ENCODE measurements at regions not wholly inside any gene's neighbourhood (a gene's known extent, or its start where the extent isn't known, plus 50 kb on each side); places are given as distances from the start of the nearest gene placed in this dataset.

- TF ChIP-seq FOXA1 (IDR thresholded peaks at IDR 0.05): no peak
- no peak for TF ChIP-seq YY1 (IDR thresholded peaks at IDR 0.05)
- TF ChIP-seq, protein P1, sequence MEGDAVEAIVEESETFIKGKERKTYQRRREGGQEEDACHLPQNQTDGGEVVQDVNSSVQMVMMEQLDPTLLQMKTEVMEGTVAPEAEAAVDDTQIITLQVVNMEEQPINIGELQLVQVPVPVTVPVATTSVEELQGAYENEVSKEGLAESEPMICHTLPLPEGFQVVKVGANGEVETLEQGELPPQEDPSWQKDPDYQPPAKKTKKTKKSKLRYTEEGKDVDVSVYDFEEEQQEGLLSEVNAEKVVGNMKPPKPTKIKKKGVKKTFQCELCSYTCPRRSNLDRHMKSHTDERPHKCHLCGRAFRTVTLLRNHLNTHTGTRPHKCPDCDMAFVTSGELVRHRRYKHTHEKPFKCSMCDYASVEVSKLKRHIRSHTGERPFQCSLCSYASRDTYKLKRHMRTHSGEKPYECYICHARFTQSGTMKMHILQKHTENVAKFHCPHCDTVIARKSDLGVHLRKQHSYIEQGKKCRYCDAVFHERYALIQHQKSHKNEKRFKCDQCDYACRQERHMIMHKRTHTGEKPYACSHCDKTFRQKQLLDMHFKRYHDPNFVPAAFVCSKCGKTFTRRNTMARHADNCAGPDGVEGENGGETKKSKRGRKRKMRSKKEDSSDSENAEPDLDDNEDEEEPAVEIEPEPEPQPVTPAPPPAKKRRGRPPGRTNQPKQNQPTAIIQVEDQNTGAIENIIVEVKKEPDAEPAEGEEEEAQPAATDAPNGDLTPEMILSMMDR (IDR thresholded peaks at IDR 0.05; ENCODE audit: low read depth, low read length, missing input control): no peak
- TF ChIP-seq TAF1 (conservative IDR thresholded peaks at IDR 0.05): no peak
- TF ChIP-seq SP1 (IDR thresholded peaks at IDR 0.05): no peak
- TF ChIP-seq FOXA2 (IDR thresholded peaks at IDR 0.05): no peak
- TF ChIP-seq NR2F2 (IDR thresholded peaks at IDR 0.05): no peak
- TF ChIP-seq HNF4A (conservative IDR thresholded peaks at IDR 0.05): no peak
- TF ChIP-seq, protein P2, sequence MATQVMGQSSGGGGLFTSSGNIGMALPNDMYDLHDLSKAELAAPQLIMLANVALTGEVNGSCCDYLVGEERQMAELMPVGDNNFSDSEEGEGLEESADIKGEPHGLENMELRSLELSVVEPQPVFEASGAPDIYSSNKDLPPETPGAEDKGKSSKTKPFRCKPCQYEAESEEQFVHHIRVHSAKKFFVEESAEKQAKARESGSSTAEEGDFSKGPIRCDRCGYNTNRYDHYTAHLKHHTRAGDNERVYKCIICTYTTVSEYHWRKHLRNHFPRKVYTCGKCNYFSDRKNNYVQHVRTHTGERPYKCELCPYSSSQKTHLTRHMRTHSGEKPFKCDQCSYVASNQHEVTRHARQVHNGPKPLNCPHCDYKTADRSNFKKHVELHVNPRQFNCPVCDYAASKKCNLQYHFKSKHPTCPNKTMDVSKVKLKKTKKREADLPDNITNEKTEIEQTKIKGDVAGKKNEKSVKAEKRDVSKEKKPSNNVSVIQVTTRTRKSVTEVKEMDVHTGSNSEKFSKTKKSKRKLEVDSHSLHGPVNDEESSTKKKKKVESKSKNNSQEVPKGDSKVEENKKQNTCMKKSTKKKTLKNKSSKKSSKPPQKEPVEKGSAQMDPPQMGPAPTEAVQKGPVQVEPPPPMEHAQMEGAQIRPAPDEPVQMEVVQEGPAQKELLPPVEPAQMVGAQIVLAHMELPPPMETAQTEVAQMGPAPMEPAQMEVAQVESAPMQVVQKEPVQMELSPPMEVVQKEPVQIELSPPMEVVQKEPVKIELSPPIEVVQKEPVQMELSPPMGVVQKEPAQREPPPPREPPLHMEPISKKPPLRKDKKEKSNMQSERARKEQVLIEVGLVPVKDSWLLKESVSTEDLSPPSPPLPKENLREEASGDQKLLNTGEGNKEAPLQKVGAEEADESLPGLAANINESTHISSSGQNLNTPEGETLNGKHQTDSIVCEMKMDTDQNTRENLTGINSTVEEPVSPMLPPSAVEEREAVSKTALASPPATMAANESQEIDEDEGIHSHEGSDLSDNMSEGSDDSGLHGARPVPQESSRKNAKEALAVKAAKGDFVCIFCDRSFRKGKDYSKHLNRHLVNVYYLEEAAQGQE (IDR thresholded peaks at IDR 0.05): no peak
- TF ChIP-seq RXRA (IDR thresholded peaks at IDR 0.05): no peak
- TF ChIP-seq, protein P3, sequence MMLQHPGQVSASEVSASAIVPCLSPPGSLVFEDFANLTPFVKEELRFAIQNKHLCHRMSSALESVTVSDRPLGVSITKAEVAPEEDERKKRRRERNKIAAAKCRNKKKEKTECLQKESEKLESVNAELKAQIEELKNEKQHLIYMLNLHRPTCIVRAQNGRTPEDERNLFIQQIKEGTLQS (IDR thresholded peaks at IDR 0.05): no peak
- no peak for TF ChIP-seq JUND (IDR thresholded peaks at IDR 0.05)
- TF ChIP-seq RAD21 (IDR thresholded peaks at IDR 0.05): no peak
- no peak for TF ChIP-seq HNF4G (IDR thresholded peaks at IDR 0.05)
- TF ChIP-seq, protein P4, sequence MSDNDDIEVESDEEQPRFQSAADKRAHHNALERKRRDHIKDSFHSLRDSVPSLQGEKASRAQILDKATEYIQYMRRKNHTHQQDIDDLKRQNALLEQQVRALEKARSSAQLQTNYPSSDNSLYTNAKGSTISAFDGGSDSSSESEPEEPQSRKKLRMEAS (IDR thresholded peaks at IDR 0.05): no peak
- TF ChIP-seq GABPA (IDR thresholded peaks at IDR 0.05 in 1 of 2, conservative IDR thresholded peaks at IDR 0.05 in 1 of 2): no peak
- TF ChIP-seq EGR1 (IDR thresholded peaks at IDR 0.05; ENCODE audit: low read depth in 2 of 2): no peak
- Histone ChIP-seq H3K27me3 (ENCODE audit: control insufficient read depth in 4 of 4, insufficient read depth in 4 of 4, low read length in 3 of 4) (no peaks in the 10 kb centered on the region), H3K4me1 (ENCODE audit: control insufficient read depth in 4 of 4, insufficient read depth in 4 of 4, low read length in 3 of 4) (no peaks in the 10 kb centered on the region), H3K27ac (ENCODE audit: low read depth in 1 of 2, low read length in 2 of 2) (no peak overlapping the region), H3K9ac (ENCODE audit: low read depth in 1 of 2, low read length in 2 of 2) (no peak overlapping the region), H3K4me3 (ENCODE audit: low read depth in 1 of 3, low read length in 3 of 3) (no peak overlapping the region), H3K36me3 (ENCODE audit: control insufficient read depth in 4 of 4, insufficient read depth in 3 of 4, low read depth in 1 of 4, low read length in 3 of 4) (no peaks in the 10 kb centered on the region), H3K9me3 (ENCODE audit: control insufficient read depth in 4 of 4, low read length in 3 of 4) (no peaks in the 10 kb centered on the region)
- DNase-seq (ENCODE audit: low spot score): no peak
- WGBS: 83% methylated on average over 4 of the region's 4 CpGs
Observed at GRCh38 chr5:109630093-109630492, 59.6 kb upstream of the MAN2A1 start.

DNA sequence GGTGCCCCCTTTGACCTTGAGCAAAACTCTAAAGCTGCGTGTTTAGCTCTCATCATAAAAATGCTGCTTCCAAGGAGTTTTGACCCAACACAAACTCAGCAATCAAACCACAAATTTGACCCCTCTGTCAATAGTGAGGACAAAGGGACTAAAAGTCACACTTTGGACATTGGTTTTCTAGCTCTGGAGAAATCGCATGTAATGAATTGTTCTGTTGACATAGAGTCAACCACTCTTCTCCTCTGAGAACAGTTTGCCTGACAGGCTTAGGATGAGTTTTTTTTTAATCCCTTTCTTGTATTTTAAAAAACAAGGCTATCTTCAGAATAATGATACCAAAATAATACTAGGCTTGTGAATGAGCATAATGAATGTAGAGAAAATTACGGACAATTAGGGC is 61.1 kb upstream of the MAN2A1 start:
- DNase-seq (ENCODE audit: low spot score): no peak
- no peak overlapping the region for H3K9ac ChIP-seq (ENCODE audit: low read depth in 1 of 2, low read length in 2 of 2)
- H3K9me3 ChIP-seq (ENCODE audit: control insufficient read depth in 4 of 4, low read length in 3 of 4): no peaks in the 10 kb centered on the region
- 52% methylated on average over 3 of the region's 3 CpGs for WGBS
- H3K4me3 ChIP-seq (ENCODE audit: low read depth in 1 of 3, low read length in 3 of 3): no peak overlapping the region
- no peaks in the 10 kb centered on the region for H3K36me3 ChIP-seq (ENCODE audit: control insufficient read depth in 4 of 4, insufficient read depth in 3 of 4, low read depth in 1 of 4, low read length in 3 of 4)
- H3K27me3 ChIP-seq (ENCODE audit: control insufficient read depth in 4 of 4, insufficient read depth in 4 of 4, low read length in 3 of 4): no peaks in the 10 kb centered on the region
- TF ChIP-seq HNF4G (IDR thresholded peaks at IDR 0.05) (no peak), RAD21 (IDR thresholded peaks at IDR 0.05) (no peak), EGR1 (IDR thresholded peaks at IDR 0.05; ENCODE audit: low read depth in 2 of 2) (no peak), NR2F2 (IDR thresholded peaks at IDR 0.05) (no peak), SP1 (IDR thresholded peaks at IDR 0.05) (no peak), JUND (IDR thresholded peaks at IDR 0.05) (no peak), YY1 (IDR thresholded peaks at IDR 0.05) (no peak), HNF4A (conservative IDR thresholded peaks at IDR 0.05) (no peak), RXRA (IDR thresholded peaks at IDR 0.05) (no peak), FOXA2 (IDR thresholded peaks at IDR 0.05) (no peak), FOXA1 (IDR thresholded peaks at IDR 0.05) (no peak)
- TF ChIP-seq, protein P1 (IDR thresholded peaks at IDR 0.05; ENCODE audit: low read depth, low read length, missing input control): no peak
- TF ChIP-seq, protein P5, sequence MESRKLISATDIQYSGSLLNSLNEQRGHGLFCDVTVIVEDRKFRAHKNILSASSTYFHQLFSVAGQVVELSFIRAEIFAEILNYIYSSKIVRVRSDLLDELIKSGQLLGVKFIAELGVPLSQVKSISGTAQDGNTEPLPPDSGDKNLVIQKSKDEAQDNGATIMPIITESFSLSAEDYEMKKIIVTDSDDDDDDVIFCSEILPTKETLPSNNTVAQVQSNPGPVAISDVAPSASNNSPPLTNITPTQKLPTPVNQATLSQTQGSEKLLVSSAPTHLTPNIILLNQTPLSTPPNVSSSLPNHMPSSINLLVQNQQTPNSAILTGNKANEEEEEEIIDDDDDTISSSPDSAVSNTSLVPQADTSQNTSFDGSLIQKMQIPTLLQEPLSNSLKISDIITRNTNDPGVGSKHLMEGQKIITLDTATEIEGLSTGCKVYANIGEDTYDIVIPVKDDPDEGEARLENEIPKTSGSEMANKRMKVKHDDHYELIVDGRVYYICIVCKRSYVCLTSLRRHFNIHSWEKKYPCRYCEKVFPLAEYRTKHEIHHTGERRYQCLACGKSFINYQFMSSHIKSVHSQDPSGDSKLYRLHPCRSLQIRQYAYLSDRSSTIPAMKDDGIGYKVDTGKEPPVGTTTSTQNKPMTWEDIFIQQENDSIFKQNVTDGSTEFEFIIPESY (IDR thresholded peaks at IDR 0.05): no peak
- TF ChIP-seq, protein P4 (IDR thresholded peaks at IDR 0.05): no peak
- TF ChIP-seq, protein P3 (IDR thresholded peaks at IDR 0.05): no peak
- no peaks in the 10 kb centered on the region for H3K4me1 ChIP-seq (ENCODE audit: control insufficient read depth in 4 of 4, insufficient read depth in 4 of 4, low read length in 3 of 4)
- H3K27ac ChIP-seq (ENCODE audit: low read depth in 1 of 2, low read length in 2 of 2): no peak overlapping the region
